ENCODE measurements at regions not wholly inside any gene's neighbourhood (a gene's known extent, or its start where the extent isn't known, plus 50 kb on each side); places are given as distances from the start of the nearest gene placed in this dataset.
A peak's percentile ranks its signal among the peaks of the same experiment; 100 is the strongest.

DNA sequence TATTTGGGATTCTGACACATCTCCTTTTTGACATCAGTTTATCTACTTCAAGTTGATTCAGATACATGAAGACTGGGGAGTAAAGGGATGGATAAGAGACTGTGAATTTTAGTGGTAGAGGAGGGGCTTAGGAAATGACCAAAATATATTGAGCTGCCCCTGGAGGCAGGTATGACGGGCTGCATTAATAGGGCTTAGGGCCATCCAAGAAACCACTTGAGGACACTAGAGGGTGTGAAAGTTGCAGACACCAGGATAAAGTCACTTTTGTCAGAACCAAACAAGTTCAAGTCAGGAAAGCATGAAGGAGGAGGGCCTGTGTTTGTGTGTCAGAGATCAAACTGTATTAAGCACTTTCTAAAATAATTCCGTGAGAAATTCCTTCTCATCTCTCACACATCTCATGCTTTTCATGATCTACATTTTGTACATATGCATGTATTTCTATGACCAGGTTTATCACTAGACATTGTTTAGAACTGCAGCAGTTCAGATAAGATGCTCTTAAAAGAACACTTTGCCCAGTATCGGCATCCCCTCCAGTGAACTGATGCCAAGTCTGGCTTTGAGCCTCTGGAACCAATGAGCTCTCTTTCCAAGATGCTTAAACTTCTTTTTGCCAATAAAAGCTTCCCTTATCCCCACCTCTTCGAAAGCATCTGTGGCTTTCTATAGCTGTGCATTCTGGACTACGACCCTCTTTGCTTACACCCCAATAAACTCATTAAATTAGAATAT, 136.9 kb downstream of the SLC38A1 start:
- WGBS (ENCODE audit: extremely low coverage, insufficient coverage, insufficient read length) = no CpG with 5 or more reads among the region's 5 CpGs

DNA sequence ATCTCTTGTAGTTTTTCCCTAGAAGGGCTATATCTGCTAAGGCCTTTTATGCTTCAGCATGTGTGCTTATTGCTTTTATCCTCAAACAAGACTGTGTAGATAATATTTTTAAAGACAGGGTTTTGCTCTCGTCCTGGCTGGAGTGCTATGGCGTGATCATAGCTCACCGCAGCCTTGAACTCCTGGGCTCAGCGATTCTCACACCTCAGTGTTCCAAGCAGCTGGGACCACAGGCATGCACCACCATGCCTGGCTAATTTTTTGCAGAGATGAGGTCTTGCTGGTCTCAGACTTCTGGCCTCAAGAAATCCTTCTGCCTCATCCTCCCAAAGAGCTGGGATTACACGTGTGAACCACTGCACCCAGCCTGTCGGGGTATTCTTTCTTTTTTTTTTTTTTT, 137.3 kb upstream of the SCAF11 start:
- Histone ChIP-seq H3K79me2 (ENCODE audit: control insufficient read depth, insufficient read depth, low read length, poor library complexity) (no peaks in the 10 kb centered on the region), H3K4me1 (ENCODE audit: control insufficient read depth in 1 of 2, insufficient read depth in 2 of 2, low read length in 2 of 2) (peaks cover 3 to 4% of the 10 kb centered on the region in 2 experiments), H3K4me3 (ENCODE audit: low read depth, low read length) (no peak overlapping the region), H3K23ac (ENCODE audit: low read length) (no peak overlapping the region), H3K14ac (ENCODE audit: low read length) (no peak overlapping the region), H3K4me2 (ENCODE audit: low read length) (no peak overlapping the region), H2BK12ac (ENCODE audit: low read length) (peak overlapping the region; percentile 79), H3K27ac (ENCODE audit: low read depth, low read length) (no peak overlapping the region), H4K91ac (ENCODE audit: low read depth, low read length) (peak overlapping the region; percentile 72), H2AFZ (ENCODE audit: insufficient read depth, low read length, poor library complexity) (no peak overlapping the region), H3K4ac (ENCODE audit: low read depth, low read length) (no peak overlapping the region), H2BK120ac (ENCODE audit: insufficient read depth, low read length, poor library complexity) (no peak overlapping the region), H3K36me3 (ENCODE audit: control insufficient read depth in 1 of 2, insufficient read depth in 2 of 2, low read length in 2 of 2) (no peaks in the 10 kb centered on the region), H2BK5ac (ENCODE audit: low read depth, low read length, poor library complexity) (no peak overlapping the region), H2AK5ac (ENCODE audit: low read length) (peak overlapping the region; percentile 44), H4K8ac (ENCODE audit: low read depth, low read length) (peak overlapping the region; percentile 35), H3K18ac (ENCODE audit: low read length) (peak overlapping the region; percentile 49), H3K27me3 (ENCODE audit: insufficient read depth, low read length) (no peaks in the 10 kb centered on the region), H4K12ac (ENCODE audit: low read depth, low read length) (no peak overlapping the region), H3K9me3 (ENCODE audit: insufficient read depth, low read depth, low read length) (no peaks in the 10 kb centered on the region), H3K79me1 (ENCODE audit: low read length) (peaks cover 6% of the 10 kb centered on the region), H3K9ac (ENCODE audit: low read length) (no peak overlapping the region)
- no CpG with 5 or more reads among the region's 6 CpGs for WGBS (ENCODE audit: extremely low coverage, insufficient coverage, insufficient read length)
- no peak for DNase-seq

More for the DNA sequence above, 136.9 kb downstream of the SLC38A1 start:
- H3K18ac ChIP-seq (ENCODE audit: low read length) = no peak overlapping the region
- peak in 1 of 2 donors; percentile 56 for DNase-seq
- no peak overlapping the region for H3K14ac ChIP-seq (ENCODE audit: low read length)
- H3K27ac ChIP-seq (ENCODE audit: low read depth, low read length) = peak overlapping the region; percentile 1
- H2BK12ac ChIP-seq (ENCODE audit: low read length) = peak overlapping the region; percentile 82
- no peaks in the 10 kb centered on the region for H3K9me3 ChIP-seq (ENCODE audit: insufficient read depth, low read depth, low read length)
- peaks cover 2 to 7% of the 10 kb centered on the region in 2 experiments for H3K4me1 ChIP-seq (ENCODE audit: control insufficient read depth in 1 of 2, insufficient read depth in 2 of 2, low read length in 2 of 2)
- no peak overlapping the region for H2AFZ ChIP-seq (ENCODE audit: insufficient read depth, low read length, poor library complexity)
- no peak overlapping the region for H3K9ac ChIP-seq (ENCODE audit: low read length)
- H3K36me3 ChIP-seq (ENCODE audit: control insufficient read depth in 1 of 2, insufficient read depth in 2 of 2, low read length in 2 of 2) = no peaks in the 10 kb centered on the region
- H3K4ac ChIP-seq (ENCODE audit: low read depth, low read length) = no peak overlapping the region
- H4K8ac ChIP-seq (ENCODE audit: low read depth, low read length) = no peak overlapping the region
- peak overlapping the region; percentile 50 for H4K91ac ChIP-seq (ENCODE audit: low read depth, low read length)
- H2BK120ac ChIP-seq (ENCODE audit: insufficient read depth, low read length, poor library complexity) = peak overlapping the region; percentile 75
- no peak overlapping the region for H3K23ac ChIP-seq (ENCODE audit: low read length)
- peaks cover 2% of the 10 kb centered on the region for H3K79me2 ChIP-seq (ENCODE audit: control insufficient read depth, insufficient read depth, low read length, poor library complexity)
- peak overlapping the region; percentile 66 for H2AK5ac ChIP-seq (ENCODE audit: low read length)
- no peak overlapping the region for H3K4me2 ChIP-seq (ENCODE audit: low read length)
- peak overlapping the region; percentile 49 for H2BK5ac ChIP-seq (ENCODE audit: low read depth, low read length, poor library complexity)
- no peak overlapping the region for H3K4me3 ChIP-seq (ENCODE audit: low read depth, low read length)
- H3K79me1 ChIP-seq (ENCODE audit: low read length) = peaks cover 12% of the 10 kb centered on the region
- H3K27me3 ChIP-seq (ENCODE audit: insufficient read depth, low read length) = no peaks in the 10 kb centered on the region
- H4K12ac ChIP-seq (ENCODE audit: low read depth, low read length) = no peak overlapping the region

DNA sequence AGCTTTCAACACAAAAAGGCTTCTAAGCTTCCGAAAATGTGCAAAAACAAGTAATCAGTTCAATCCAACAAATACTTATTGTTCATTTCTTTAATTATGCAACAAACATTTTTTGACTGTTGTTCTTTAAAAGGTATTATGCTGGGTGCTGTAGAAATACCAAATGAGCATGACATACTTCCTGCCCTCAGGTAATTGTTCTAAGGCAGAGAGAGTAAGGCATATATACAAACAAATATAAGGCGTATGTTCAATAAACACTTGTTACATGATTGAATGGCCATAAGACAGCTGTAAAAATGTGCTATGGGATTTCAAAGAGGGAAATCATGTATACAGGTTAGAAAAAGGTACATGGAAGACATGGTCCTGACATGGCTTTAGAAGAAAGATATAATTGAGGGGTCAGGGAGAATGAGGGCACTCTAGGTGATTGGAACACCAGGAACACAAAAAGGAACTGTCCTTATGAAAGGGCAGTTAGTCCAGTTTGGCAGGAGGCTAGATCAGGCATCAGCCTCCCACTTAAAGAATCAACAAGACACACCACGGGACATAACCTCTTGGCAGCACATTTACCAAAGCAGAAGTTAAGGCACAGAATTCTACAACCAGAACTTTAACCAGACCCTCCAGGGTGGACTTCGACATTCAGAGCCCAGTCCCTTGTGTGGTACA, 135.8 kb upstream of the SCAF11 start:
- no peak overlapping the region for H3K23ac ChIP-seq (ENCODE audit: low read length)
- H3K79me2 ChIP-seq (ENCODE audit: control insufficient read depth, insufficient read depth, low read length, poor library complexity) = no peaks in the 10 kb centered on the region
- H2BK120ac ChIP-seq (ENCODE audit: insufficient read depth, low read length, poor library complexity) = peak overlapping the region; percentile 30
- H3K4me1 ChIP-seq (ENCODE audit: control insufficient read depth in 1 of 2, insufficient read depth in 2 of 2, low read length in 2 of 2) = peaks cover 2 to 3% of the 10 kb centered on the region in 2 experiments
- peak; percentile 41 to 90 for DNase-seq
- no CpG with 5 or more reads among the region's 4 CpGs for WGBS (ENCODE audit: extremely low coverage, insufficient coverage, insufficient read length)
- H4K91ac ChIP-seq (ENCODE audit: low read depth, low read length) = peak overlapping the region; percentile 7
- H3K36me3 ChIP-seq (ENCODE audit: control insufficient read depth in 1 of 2, insufficient read depth in 2 of 2, low read length in 2 of 2) = no peaks in the 10 kb centered on the region
- H4K12ac ChIP-seq (ENCODE audit: low read depth, low read length) = no peak overlapping the region
- H3K4me3 ChIP-seq (ENCODE audit: low read depth, low read length) = no peak overlapping the region
- peak overlapping the region; percentile 29 for H2BK5ac ChIP-seq (ENCODE audit: low read depth, low read length, poor library complexity)
- no peaks in the 10 kb centered on the region for H3K9me3 ChIP-seq (ENCODE audit: insufficient read depth, low read depth, low read length)
- H3K18ac ChIP-seq (ENCODE audit: low read length) = no peak overlapping the region
- no peaks in the 10 kb centered on the region for H3K27me3 ChIP-seq (ENCODE audit: insufficient read depth, low read length)
- H2AK5ac ChIP-seq (ENCODE audit: low read length) = no peak overlapping the region
- H3K4ac ChIP-seq (ENCODE audit: low read depth, low read length) = no peak overlapping the region
- peak overlapping the region; percentile 40 for H3K27ac ChIP-seq (ENCODE audit: low read depth, low read length)
- H3K9ac ChIP-seq (ENCODE audit: low read length) = no peak overlapping the region
- no peak overlapping the region for H2AFZ ChIP-seq (ENCODE audit: insufficient read depth, low read length, poor library complexity)
- peak overlapping the region; percentile 5 for H2BK12ac ChIP-seq (ENCODE audit: low read length)
- no peak overlapping the region for H3K4me2 ChIP-seq (ENCODE audit: low read length)
- H3K14ac ChIP-seq (ENCODE audit: low read length) = no peak overlapping the region
- H3K79me1 ChIP-seq (ENCODE audit: low read length) = no peaks in the 10 kb centered on the region
- H4K8ac ChIP-seq (ENCODE audit: low read depth, low read length) = no peak overlapping the region

DNA sequence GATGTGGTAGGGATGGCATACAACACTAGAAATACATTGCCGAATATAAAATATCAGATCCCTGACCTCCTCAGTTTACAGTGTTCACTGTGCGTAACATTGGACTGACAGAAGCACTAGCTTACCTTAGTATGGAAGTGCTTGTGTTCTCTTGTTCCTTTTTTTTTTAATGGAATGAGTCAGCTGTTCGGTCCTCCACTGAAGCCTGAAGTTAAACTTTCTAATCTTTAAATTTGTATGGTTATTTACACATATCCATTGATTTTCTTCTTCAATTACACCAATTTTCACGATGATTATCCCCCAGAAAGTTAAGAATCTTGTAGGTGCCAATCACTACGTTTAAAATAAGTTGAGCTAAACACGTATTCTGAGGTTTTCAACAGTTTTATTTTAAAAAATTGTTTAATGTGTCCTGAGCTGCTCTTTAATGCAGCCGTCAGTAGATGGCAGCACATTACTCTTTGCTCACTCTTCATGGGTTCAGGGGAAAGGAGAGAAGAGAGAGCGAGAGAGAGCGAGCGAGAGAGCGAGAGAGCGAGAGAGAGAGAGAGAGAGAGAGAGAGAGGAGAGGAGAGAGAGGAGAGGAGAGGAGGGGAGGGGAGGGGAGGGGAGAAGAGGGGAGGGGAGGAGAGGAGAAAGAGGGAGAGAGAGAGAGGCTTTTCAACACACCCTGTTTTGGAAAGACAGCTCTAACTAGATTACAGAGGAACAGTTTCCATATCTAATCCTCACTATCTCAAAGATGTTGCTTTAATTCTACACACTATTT, 134.7 kb upstream of the SCAF11 start:
- no CpG with 5 or more reads among the region's 12 CpGs for WGBS (ENCODE audit: extremely low coverage, insufficient coverage, insufficient read length)
- Histone ChIP-seq H3K79me2 (ENCODE audit: control insufficient read depth, insufficient read depth, low read length, poor library complexity) (no peaks in the 10 kb centered on the region), H3K23ac (ENCODE audit: low read length) (no peak overlapping the region), H3K4me3 (ENCODE audit: low read depth, low read length) (no peak overlapping the region), H4K8ac (ENCODE audit: low read depth, low read length) (no peak overlapping the region), H3K27me3 (ENCODE audit: insufficient read depth, low read length) (no peaks in the 10 kb centered on the region), H2BK5ac (ENCODE audit: low read depth, low read length, poor library complexity) (no peak overlapping the region), H3K14ac (ENCODE audit: low read length) (no peak overlapping the region), H2BK120ac (ENCODE audit: insufficient read depth, low read length, poor library complexity) (no peak overlapping the region), H2BK12ac (ENCODE audit: low read length) (no peak overlapping the region), H3K18ac (ENCODE audit: low read length) (no peak overlapping the region), H3K36me3 (ENCODE audit: control insufficient read depth in 1 of 2, insufficient read depth in 2 of 2, low read length in 2 of 2) (no peaks in the 10 kb centered on the region), H3K4ac (ENCODE audit: low read depth, low read length) (no peak overlapping the region), H2AFZ (ENCODE audit: insufficient read depth, low read length, poor library complexity) (no peak overlapping the region), H2AK5ac (ENCODE audit: low read length) (no peak overlapping the region), H3K9ac (ENCODE audit: low read length) (no peak overlapping the region), H3K9me3 (ENCODE audit: insufficient read depth, low read depth, low read length) (no peaks in the 10 kb centered on the region), H3K27ac (ENCODE audit: low read depth, low read length) (no peak overlapping the region), H3K4me1 (ENCODE audit: control insufficient read depth in 1 of 2, insufficient read depth in 2 of 2, low read length in 2 of 2) (peaks cover 2 to 3% of the 10 kb centered on the region in 2 experiments), H4K91ac (ENCODE audit: low read depth, low read length) (no peak overlapping the region), H3K4me2 (ENCODE audit: low read length) (no peak overlapping the region), H3K79me1 (ENCODE audit: low read length) (no peaks in the 10 kb centered on the region), H4K12ac (ENCODE audit: low read depth, low read length) (no peak overlapping the region)
- peak; percentile 38 to 79 for DNase-seq

Measured in trophoblast cell (in vitro differentiated cells and primary cell).